Dedifferentiated amniotic fluid mesenchymal stem cell (primary cell): ENCODE measurements at regions not wholly inside any gene's neighbourhood (a gene's known extent, or its start where the extent isn't known, plus 50 kb on each side); places are given as distances from the start of the nearest gene placed in this dataset.

ENCODE experiments used
- DNase-seq: peaks from one replicate; pipeline ENCODE4 v3.0.0-alpha.2; 2016; ENCODE audit errors: extremely low spot score

- no peak for DNase-seq
These were observed 179.2 kb upstream of the RAB4A start for GRCh38 chr1:229091721-229092136.

- DNase-seq = no peak
These were observed 178.3 kb upstream of the RAB4A start for GRCh38 chr1:229092377-229093237.

GRCh38 chr1:229093238-229093540 is 177.7 kb upstream of the RAB4A start:
- no peak for DNase-seq

- DNase-seq = no peak
These were observed 177.1 kb upstream of the RAB4A start for GRCh38 chr1:229093609-229094336.

GRCh38 chr1:229094476-229095311 is 176.2 kb upstream of the RAB4A start:
- no peak for DNase-seq

- DNase-seq = no peak
These were observed 175.6 kb upstream of the RAB4A start for GRCh38 chr1:229095325-229095724.

- no peak for DNase-seq
These were observed 173.6 kb upstream of the RAB4A start for GRCh38 chr1:229097356-229097755.

- no peak for DNase-seq
These were observed 172.6 kb upstream of the RAB4A start for GRCh38 chr1:229098361-229098760.

GRCh38 chr1:229098903-229099578 is 171.9 kb upstream of the RAB4A start:
- DNase-seq = no peak

GRCh38 chr1:229101011-229101871 is 169.7 kb upstream of the RAB4A start:
- no peak for DNase-seq

- DNase-seq = no peak
These were observed 168.0 kb upstream of the RAB4A start for GRCh38 chr1:229102741-229103391.

GRCh38 chr1:229104654-229105053 is 166.3 kb upstream of the RAB4A start:
- no peak for DNase-seq

- no peak for DNase-seq
These were observed 165.8 kb upstream of the RAB4A start for GRCh38 chr1:229105109-229105508.

GRCh38 chr1:229105822-229106525 is 164.9 kb upstream of the RAB4A start:
- no peak for DNase-seq

GRCh38 chr1:229106526-229107125 is 164.3 kb upstream of the RAB4A start:
- no peak for DNase-seq

- no peak for DNase-seq
These were observed 163.6 kb upstream of the RAB4A start for GRCh38 chr1:229107304-229107815.

GRCh38 chr1:229107972-229108371 is 162.9 kb upstream of the RAB4A start:
- no peak for DNase-seq

- DNase-seq = no peak
These were observed 162.2 kb upstream of the RAB4A start for GRCh38 chr1:229108598-229109201.
